ENCODE measurements at regions not wholly inside any gene's neighbourhood (a gene's known extent, or its start where the extent isn't known, plus 50 kb on each side); places are given as distances from the start of the nearest gene placed in this dataset.
A peak's percentile ranks its signal among the peaks of the same experiment; 100 is the strongest.
"Not testable (repeated sequence)": the region's sequence is repeated elsewhere in the genome, so short reads cannot be mapped to it uniquely, and the experiment has no call there.

GRCh38 chr17:71052971-71053370 is 883.6 kb downstream of the KCNJ2 start:
- no peak for DNase-seq

- no peak for DNase-seq
These were observed 885.8 kb downstream of the KCNJ2 start for GRCh38 chr17:71055128-71055527.

- DNase-seq: no peak
These were observed 888.1 kb downstream of the KCNJ2 start for GRCh38 chr17:71057448-71057847.

- no peak for DNase-seq
These were observed 888.6 kb downstream of the KCNJ2 start for GRCh38 chr17:71057938-71058337.

- no peak for DNase-seq
These were observed 893.8 kb downstream of the KCNJ2 start for GRCh38 chr17:71063127-71063526.

- no peak for DNase-seq
These were observed 894.2 kb downstream of the KCNJ2 start for GRCh38 chr17:71063559-71063958.

GRCh38 chr17:71067669-71068407 is 898.5 kb downstream of the KCNJ2 start:
- no peak for DNase-seq

- DNase-seq: no peak
These were observed 899.0 kb downstream of the KCNJ2 start for GRCh38 chr17:71068408-71068750.

- no peak for DNase-seq
These were observed 901.7 kb downstream of the KCNJ2 start for GRCh38 chr17:71071041-71071440.

GRCh38 chr17:71071837-71072236 is 902.5 kb downstream of the KCNJ2 start:
- DNase-seq: no peak

- no peak for DNase-seq
These were observed 911.6 kb downstream of the KCNJ2 start for GRCh38 chr17:71080937-71081336.

GRCh38 chr17:71081666-71082065 is 912.3 kb downstream of the KCNJ2 start:
- DNase-seq: no peak

- no peak for DNase-seq
These were observed 914.9 kb downstream of the KCNJ2 start for GRCh38 chr17:71084219-71084618.

- DNase-seq: no peak
These were observed 915.5 kb downstream of the KCNJ2 start for GRCh38 chr17:71084838-71085237.

GRCh38 chr17:71085238-71086033 is 916.1 kb downstream of the KCNJ2 start:
- no peak for DNase-seq

- no peak for DNase-seq
These were observed 920.1 kb downstream of the KCNJ2 start for GRCh38 chr17:71089431-71089830.

GRCh38 chr17:71098071-71098470 is 928.7 kb downstream of the KCNJ2 start:
- DNase-seq: peak; percentile 2

- no peak for DNase-seq
These were observed 929.8 kb downstream of the KCNJ2 start for GRCh38 chr17:71099003-71099714.

- DNase-seq: no peak
These were observed 933.4 kb downstream of the KCNJ2 start for GRCh38 chr17:71102777-71103176.

- no peak for DNase-seq
These were observed 934.9 kb downstream of the KCNJ2 start for GRCh38 chr17:71104225-71104624.

GRCh38 chr17:71106056-71106455 is 936.7 kb downstream of the KCNJ2 start:
- not testable (repeated sequence) for DNase-seq

GRCh38 chr17:71107136-71107535 is 937.8 kb downstream of the KCNJ2 start:
- no peak for DNase-seq

- DNase-seq: no peak
These were observed 940.4 kb downstream of the KCNJ2 start for GRCh38 chr17:71109697-71110096.

- DNase-seq: no peak
These were observed 941.0 kb downstream of the KCNJ2 start for GRCh38 chr17:71110326-71110725.
